Astrocyte (in vitro differentiated cells and primary cell): ENCODE measurements at regions not wholly inside any gene's neighbourhood (a gene's known extent, or its start where the extent isn't known, plus 50 kb on each side); places are given as distances from the start of the nearest gene placed in this dataset.
"Not testable (repeated sequence)": the region's sequence is repeated elsewhere in the genome, so short reads cannot be mapped to it uniquely, and the experiment has no call there.

Experiments used
- DNase-seq: peaks from one replicate; pipeline ENCODE4 v3.0.0-alpha.2; 2010; ENCODE audit warnings: low read depth
- FAIRE-seq: peaks from 2 replicates; lab custom pipeline; 2011; peaks lifted over from hg19 to GRCh38; lab: Jason Lieb, UNC
- H2AFZ ChIP-seq: 2 replicates; pipeline ENCODE4 v1.6.0; 2012; ENCODE audit warnings: low read depth, low read length, inconsistent platforms
- H3K27ac ChIP-seq: 2 replicates; pipeline ENCODE4 v1.5.1; 2011; ENCODE audit warnings: low read depth, low read length, inconsistent platforms
- H3K27me3 ChIP-seq: 2 replicates; pipeline ENCODE4 v1.6.0; 2011; ENCODE audit warnings: low read length, inconsistent platforms; ENCODE audit not compliant: insufficient read depth
- H3K36me3 ChIP-seq: 2 replicates; pipeline ENCODE4 v1.5.1; 2011; ENCODE audit warnings: low read length, inconsistent platforms; ENCODE audit not compliant: insufficient read depth
- H3K4me1 ChIP-seq: 2 replicates; pipeline ENCODE4 v1.5.1; 2011; ENCODE audit warnings: low read length, inconsistent platforms; ENCODE audit not compliant: insufficient read depth
- H3K4me2 ChIP-seq: 2 replicates; pipeline ENCODE4 v1.6.0; 2012; ENCODE audit warnings: low read length, inconsistent platforms
- H3K4me3 ChIP-seq: 2 replicates; pipeline ENCODE4 v1.5.1; 2011; ENCODE audit warnings: low read depth, mild to moderate bottlenecking, low read length, inconsistent platforms; ENCODE audit not compliant: insufficient read depth
- H3K79me2 ChIP-seq: 2 replicates; pipeline ENCODE4 v1.6.0; 2012; ENCODE audit warnings: mild to moderate bottlenecking, low read length, inconsistent platforms; ENCODE audit not compliant: insufficient read depth
- H3K9ac ChIP-seq: 2 replicates; pipeline ENCODE4 v1.6.0; 2012; ENCODE audit warnings: mild to moderate bottlenecking, low read length, inconsistent platforms
- H3K9me3 ChIP-seq: 2 replicates; pipeline ENCODE4 v1.5.1; 2012; ENCODE audit warnings: low read depth, mild to moderate bottlenecking, low read length, inconsistent platforms; ENCODE audit not compliant: insufficient read depth
- H4K20me1 ChIP-seq: 2 replicates; pipeline ENCODE4 v1.6.0; 2012; ENCODE audit warnings: low read length, inconsistent platforms; ENCODE audit not compliant: insufficient read depth
- H3K27ac Mint-ChIP-seq: one replicate; pipeline ENCODE4 v1.8.0; 2021; ENCODE audit warnings: mild to moderate bottlenecking, mixed read lengths; ENCODE audit not compliant: unreplicated experiment
- H3K27me3 Mint-ChIP-seq: one replicate; pipeline ENCODE4 v1.8.0; 2021; ENCODE audit warnings: low read depth, mixed read lengths; ENCODE audit not compliant: unreplicated experiment
- H3K36me3 Mint-ChIP-seq: one replicate; pipeline ENCODE4 v1.8.0; 2021; ENCODE audit warnings: low read depth, mixed read lengths; ENCODE audit not compliant: unreplicated experiment
- H3K4me1 Mint-ChIP-seq: one replicate; pipeline ENCODE4 v1.8.0; 2021; ENCODE audit warnings: low read depth, mixed read lengths; ENCODE audit not compliant: unreplicated experiment
- H3K4me3 Mint-ChIP-seq: one replicate; pipeline ENCODE4 v1.8.0; 2021; ENCODE audit warnings: mild to moderate bottlenecking, moderate library complexity, mixed read lengths; ENCODE audit not compliant: unreplicated experiment
- H3K9me3 Mint-ChIP-seq: one replicate; pipeline ENCODE4 v1.8.0; 2021; ENCODE audit warnings: mild to moderate bottlenecking, mixed read lengths; ENCODE audit not compliant: unreplicated experiment
- CTCF ChIP-seq: IDR thresholded peaks from 2 replicates; pipeline ENCODE4 v1.5.1; 2011; ENCODE audit warnings: low read depth, mild to moderate bottlenecking, inconsistent platforms, low read length, moderate library complexity; ENCODE audit not compliant: insufficient read depth
- EZH2 ChIP-seq: IDR thresholded peaks from 2 replicates; pipeline ENCODE4 v1.6.1; 2012; ENCODE audit warnings: mild to moderate bottlenecking, low read length, inconsistent platforms; ENCODE audit not compliant: insufficient read depth

- no peaks in the 10 kb centered on the region for H3K4me1 Mint-ChIP-seq
- no peak for TF ChIP-seq CTCF
- H3K4me3 Mint-ChIP-seq, result no peak overlapping the region
- DNase-seq (no peak), FAIRE-seq (no peak)
- H3K36me3 Mint-ChIP-seq, result no peaks in the 10 kb centered on the region
- H3K27ac ChIP-seq, result no peak overlapping the region
- peaks cover 26% of the 10 kb centered on the region for H3K9me3 Mint-ChIP-seq
- H2AFZ ChIP-seq, result no peak overlapping the region
- H4K20me1 ChIP-seq, result no peaks in the 10 kb centered on the region
- H3K27ac Mint-ChIP-seq, result no peak overlapping the region
- H3K36me3 ChIP-seq, result no peaks in the 10 kb centered on the region
- H3K27me3 ChIP-seq, result no peaks in the 10 kb centered on the region
- no peaks in the 10 kb centered on the region for H3K79me2 ChIP-seq
- H3K9me3 ChIP-seq, result no peaks in the 10 kb centered on the region
- H3K4me1 ChIP-seq, result no peaks in the 10 kb centered on the region
- no peak overlapping the region for H3K4me2 ChIP-seq
- H3K27me3 Mint-ChIP-seq, result no peaks in the 10 kb centered on the region
- H3K9ac ChIP-seq, result no peak overlapping the region
- no peak overlapping the region for H3K4me3 ChIP-seq
Observed at GRCh38 chr15:22258398-22259150, 178.2 kb downstream of the OR4M2 start.

- DNase-seq, H3K4me1 ChIP-seq, H3K27me3 Mint-ChIP-seq, H3K27me3 ChIP-seq, H2AFZ ChIP-seq, H4K20me1 ChIP-seq, H3K27ac ChIP-seq, H3K36me3 ChIP-seq, H3K36me3 Mint-ChIP-seq, H3K9ac ChIP-seq, FAIRE-seq, H3K4me3 Mint-ChIP-seq, H3K4me2 ChIP-seq, H3K27ac Mint-ChIP-seq, H3K79me2 ChIP-seq, H3K4me3 ChIP-seq, H3K9me3 ChIP-seq, H3K4me1 Mint-ChIP-seq: not testable (repeated sequence)
- peaks cover 22% of the 10 kb centered on the region for H3K9me3 Mint-ChIP-seq
Observed at GRCh38 chr15:22259151-22259750, 178.9 kb downstream of the OR4M2 start.

- no peaks in the 10 kb centered on the region for H3K36me3 Mint-ChIP-seq
- peaks cover 22% of the 10 kb centered on the region for H3K9me3 Mint-ChIP-seq
- no peak overlapping the region for H3K4me3 Mint-ChIP-seq
- FAIRE-seq (no peak), DNase-seq (no peak)
- Histone ChIP-seq H4K20me1 (no peaks in the 10 kb centered on the region), H2AFZ (no peak overlapping the region), H3K27me3 (no peaks in the 10 kb centered on the region), H3K4me2 (no peak overlapping the region), H3K36me3 (no peaks in the 10 kb centered on the region), H3K27ac (no peak overlapping the region), H3K9me3 (no peaks in the 10 kb centered on the region), H3K4me3 (no peak overlapping the region), H3K79me2 (no peaks in the 10 kb centered on the region), H3K4me1 (no peaks in the 10 kb centered on the region), H3K9ac (no peak overlapping the region)
- H3K4me1 Mint-ChIP-seq, result no peaks in the 10 kb centered on the region
- TF ChIP-seq EZH2, result no peak
- no peak for TF ChIP-seq CTCF
- H3K27ac Mint-ChIP-seq, result no peak overlapping the region
- no peaks in the 10 kb centered on the region for H3K27me3 Mint-ChIP-seq
Observed at GRCh38 chr15:22259881-22260421, 179.6 kb downstream of the OR4M2 start.
